GM21367 (cell line): ENCODE measurements at regions not wholly inside any gene's neighbourhood (a gene's known extent, or its start where the extent isn't known, plus 50 kb on each side); places are given as distances from the start of the nearest gene placed in this dataset.
"Not testable (repeated sequence)": the region's sequence is repeated elsewhere in the genome, so short reads cannot be mapped to it uniquely, and the experiment has no call there.

ENCODE experiments used
- ATAC-seq: cut with Tn5 transposase; IDR thresholded peaks from one replicate; pipeline ENCODE4 v1.9.1; 2021; ENCODE audit not compliant: unreplicated experiment

- peak; percentile 65 for ATAC-seq
Observed at GRCh38 chr3:138890555-138891187, 55.9 kb upstream of the PIK3CB start.

GRCh38 chr3:138889792-138890191 lies 55.1 kb upstream of the PIK3CB start:
- no peak for ATAC-seq

- no peak for ATAC-seq
Observed at GRCh38 chr3:138888560-138888959, 53.8 kb upstream of the PIK3CB start.

GRCh38 chr3:138886096-138886495 lies 51.4 kb upstream of the PIK3CB start:
- not testable (repeated sequence) for ATAC-seq
